ENCODE measurements at regions not wholly inside any gene's neighbourhood (a gene's known extent, or its start where the extent isn't known, plus 50 kb on each side); places are given as distances from the start of the nearest gene placed in this dataset.

DNA sequence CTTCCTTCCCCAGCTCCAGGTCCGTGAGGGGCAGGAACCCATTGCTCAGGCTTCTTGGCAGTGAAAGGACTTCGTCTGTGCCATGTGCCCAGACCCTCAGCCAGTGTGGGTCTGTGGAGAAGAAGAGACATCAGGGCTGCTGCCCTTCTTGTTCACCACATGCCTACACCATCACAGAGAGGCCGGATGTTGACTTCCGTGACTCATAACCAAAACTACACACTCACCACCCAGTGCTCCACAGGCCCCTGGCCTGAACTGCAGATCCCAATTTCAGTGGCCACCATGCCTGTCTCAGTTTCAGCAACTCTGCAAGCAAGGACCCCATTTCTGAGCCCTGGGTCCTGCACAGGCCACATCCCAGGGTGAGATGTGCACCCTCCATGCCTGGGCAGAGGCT is 332.6 kb upstream of the SALL3 start:
- Histone ChIP-seq H3K79me1 (replicated peaks; ENCODE audit: low read length, poor library complexity, severe bottlenecking) (no peaks in the 10 kb centered on the region), H3K18ac (ENCODE audit: low read depth in 1 of 2, low read length in 2 of 2) (no peak overlapping the region), H3K4me3 (ENCODE audit: insufficient read depth in 1 of 2, low read depth in 1 of 2, low read length in 2 of 2) (no peak overlapping the region), H4K91ac (ENCODE audit: low read length) (no peak overlapping the region), H3K23ac (ENCODE audit: low read length in 2 of 2) (no peak overlapping the region), H3K27ac (ENCODE audit: low read length, poor library complexity, severe bottlenecking) (no peak overlapping the region), H2BK12ac (ENCODE audit: low read length in 2 of 2) (no peak overlapping the region), H2AFZ (ENCODE audit: low read depth, low read length) (no peak overlapping the region), H3K9me3 (ENCODE audit: control insufficient read depth, low read length) (peaks cover 7% of the 10 kb centered on the region), H3K4ac (ENCODE audit: low read depth in 1 of 2, low read length in 2 of 2) (no peak overlapping the region), H3K9ac (ENCODE audit: low read length) (no peak overlapping the region), H2BK5ac (ENCODE audit: low read depth, low read length, poor library complexity, severe bottlenecking) (no peak overlapping the region), H3K4me1 (ENCODE audit: control insufficient read depth, insufficient read depth, low read depth, low read length) (no peaks in the 10 kb centered on the region), H2AK5ac (ENCODE audit: low read length, severe bottlenecking) (no peak overlapping the region), H3K4me2 (ENCODE audit: low read length, poor library complexity, severe bottlenecking) (no peak overlapping the region), H3K27me3 (ENCODE audit: control insufficient read depth in 1 of 2, insufficient read depth in 1 of 2, low read length in 2 of 2) (no peaks in the 10 kb centered on the region), H3K14ac (ENCODE audit: low read length in 2 of 2) (no peak overlapping the region), H4K8ac (ENCODE audit: low read length) (no peak overlapping the region), H2BK15ac (ENCODE audit: low read depth, poor library complexity, severe bottlenecking) (no peak overlapping the region), H3K36me3 (ENCODE audit: control insufficient read depth in 1 of 2, insufficient read depth in 2 of 2, low read depth in 1 of 2, low read length in 2 of 2) (no peaks in the 10 kb centered on the region), H2BK120ac (ENCODE audit: low read depth, low read length) (no peak overlapping the region)
- 64% methylated on average over 3 of the region's 4 CpGs for WGBS
- no peak for DNase-seq

DNA sequence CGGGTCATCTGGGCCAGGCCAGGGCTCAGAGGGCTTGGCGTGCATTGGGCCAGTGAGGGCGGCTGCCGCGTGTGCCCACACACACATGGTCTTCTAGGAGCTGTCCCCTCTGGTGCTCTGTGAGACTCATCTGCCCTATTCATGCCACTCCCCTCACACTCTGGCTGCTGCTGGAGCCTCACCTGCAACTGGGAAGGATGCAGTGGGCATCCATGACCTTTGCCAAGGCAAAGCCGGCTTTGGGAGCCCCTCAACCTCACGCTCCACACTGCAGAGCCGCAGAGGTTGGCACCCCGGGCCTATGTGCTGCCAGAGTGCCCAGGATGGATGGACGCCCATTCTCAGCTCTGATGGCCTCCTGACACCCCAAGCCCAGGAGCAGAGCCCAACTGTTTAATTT is 330.2 kb upstream of the SALL3 start:
- Histone ChIP-seq H3K9me3 (ENCODE audit: control insufficient read depth, low read length) (peaks cover 7% of the 10 kb centered on the region), H3K79me1 (replicated peaks; ENCODE audit: low read length, poor library complexity, severe bottlenecking) (no peaks in the 10 kb centered on the region), H2BK120ac (ENCODE audit: low read depth, low read length) (no peak overlapping the region), H4K91ac (ENCODE audit: low read length) (no peak overlapping the region), H4K8ac (ENCODE audit: low read length) (no peak overlapping the region), H3K9ac (ENCODE audit: low read length) (no peak overlapping the region), H2AFZ (ENCODE audit: low read depth, low read length) (no peak overlapping the region), H3K4me1 (ENCODE audit: control insufficient read depth, insufficient read depth, low read depth, low read length) (no peaks in the 10 kb centered on the region), H3K4me3 (ENCODE audit: insufficient read depth in 1 of 2, low read depth in 1 of 2, low read length in 2 of 2) (no peak overlapping the region), H3K18ac (ENCODE audit: low read depth in 1 of 2, low read length in 2 of 2) (no peak overlapping the region), H2AK5ac (ENCODE audit: low read length, severe bottlenecking) (no peak overlapping the region), H3K36me3 (ENCODE audit: control insufficient read depth in 1 of 2, insufficient read depth in 2 of 2, low read depth in 1 of 2, low read length in 2 of 2) (no peaks in the 10 kb centered on the region), H3K4me2 (ENCODE audit: low read length, poor library complexity, severe bottlenecking) (no peak overlapping the region), H3K27me3 (ENCODE audit: control insufficient read depth in 1 of 2, insufficient read depth in 1 of 2, low read length in 2 of 2) (no peaks in the 10 kb centered on the region), H2BK12ac (ENCODE audit: low read length in 2 of 2) (no peak overlapping the region), H2BK5ac (ENCODE audit: low read depth, low read length, poor library complexity, severe bottlenecking) (no peak overlapping the region), H2BK15ac (ENCODE audit: low read depth, poor library complexity, severe bottlenecking) (no peak overlapping the region), H3K27ac (ENCODE audit: low read length, poor library complexity, severe bottlenecking) (no peak overlapping the region), H3K23ac (ENCODE audit: low read length in 2 of 2) (no peak overlapping the region), H3K14ac (ENCODE audit: low read length in 2 of 2) (no peak overlapping the region), H3K4ac (ENCODE audit: low read depth in 1 of 2, low read length in 2 of 2) (no peak overlapping the region)
- no peak for DNase-seq
- WGBS: 72% methylated on average over 10 of the region's 10 CpGs

DNA sequence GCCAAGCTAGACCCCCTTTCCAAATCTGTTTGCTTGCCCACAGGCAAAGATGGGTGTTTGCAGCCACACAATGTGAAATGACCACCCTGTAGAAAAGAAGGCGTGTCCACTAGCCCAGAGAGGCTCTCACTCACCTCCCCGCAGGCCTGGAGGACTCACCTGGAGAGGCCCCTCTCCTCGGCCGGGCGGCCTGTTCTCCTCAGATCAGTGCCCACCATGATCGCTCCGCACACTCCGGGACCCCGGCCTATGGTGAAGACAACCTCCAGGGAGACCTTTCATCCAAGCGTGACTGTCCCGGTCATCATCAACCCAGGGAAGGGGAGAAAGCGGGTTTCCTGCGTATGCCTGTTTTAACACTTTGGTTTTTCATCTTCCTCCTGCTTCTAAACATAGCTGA is 328.7 kb upstream of the SALL3 start:
- Histone ChIP-seq H4K8ac (ENCODE audit: low read length) (no peak overlapping the region), H3K36me3 (ENCODE audit: control insufficient read depth in 1 of 2, insufficient read depth in 2 of 2, low read depth in 1 of 2, low read length in 2 of 2) (no peaks in the 10 kb centered on the region), H3K79me1 (replicated peaks; ENCODE audit: low read length, poor library complexity, severe bottlenecking) (no peaks in the 10 kb centered on the region), H3K4me1 (ENCODE audit: control insufficient read depth, insufficient read depth, low read depth, low read length) (no peaks in the 10 kb centered on the region), H2BK120ac (ENCODE audit: low read depth, low read length) (no peak overlapping the region), H2BK5ac (ENCODE audit: low read depth, low read length, poor library complexity, severe bottlenecking) (no peak overlapping the region), H4K91ac (ENCODE audit: low read length) (no peak overlapping the region), H3K23ac (ENCODE audit: low read length in 2 of 2) (no peak overlapping the region), H3K14ac (ENCODE audit: low read length in 2 of 2) (no peak overlapping the region), H2BK12ac (ENCODE audit: low read length in 2 of 2) (no peak overlapping the region), H3K18ac (ENCODE audit: low read depth in 1 of 2, low read length in 2 of 2) (no peak overlapping the region), H3K4me2 (ENCODE audit: low read length, poor library complexity, severe bottlenecking) (no peak overlapping the region), H3K27ac (ENCODE audit: low read length, poor library complexity, severe bottlenecking) (no peak overlapping the region), H3K4me3 (ENCODE audit: insufficient read depth in 1 of 2, low read depth in 1 of 2, low read length in 2 of 2) (no peak overlapping the region), H3K9ac (ENCODE audit: low read length) (no peak overlapping the region), H3K27me3 (ENCODE audit: control insufficient read depth in 1 of 2, insufficient read depth in 1 of 2, low read length in 2 of 2) (no peaks in the 10 kb centered on the region), H2AK5ac (ENCODE audit: low read length, severe bottlenecking) (no peak overlapping the region), H2AFZ (ENCODE audit: low read depth, low read length) (no peak overlapping the region), H2BK15ac (ENCODE audit: low read depth, poor library complexity, severe bottlenecking) (no peak overlapping the region), H3K4ac (ENCODE audit: low read depth in 1 of 2, low read length in 2 of 2) (no peak overlapping the region), H3K9me3 (ENCODE audit: control insufficient read depth, low read length) (peaks cover 6% of the 10 kb centered on the region)
- whole genome bisulfite sequencing: 90% methylated on average over 13 of the region's 13 CpGs
- no peak for DNase-seq

DNA sequence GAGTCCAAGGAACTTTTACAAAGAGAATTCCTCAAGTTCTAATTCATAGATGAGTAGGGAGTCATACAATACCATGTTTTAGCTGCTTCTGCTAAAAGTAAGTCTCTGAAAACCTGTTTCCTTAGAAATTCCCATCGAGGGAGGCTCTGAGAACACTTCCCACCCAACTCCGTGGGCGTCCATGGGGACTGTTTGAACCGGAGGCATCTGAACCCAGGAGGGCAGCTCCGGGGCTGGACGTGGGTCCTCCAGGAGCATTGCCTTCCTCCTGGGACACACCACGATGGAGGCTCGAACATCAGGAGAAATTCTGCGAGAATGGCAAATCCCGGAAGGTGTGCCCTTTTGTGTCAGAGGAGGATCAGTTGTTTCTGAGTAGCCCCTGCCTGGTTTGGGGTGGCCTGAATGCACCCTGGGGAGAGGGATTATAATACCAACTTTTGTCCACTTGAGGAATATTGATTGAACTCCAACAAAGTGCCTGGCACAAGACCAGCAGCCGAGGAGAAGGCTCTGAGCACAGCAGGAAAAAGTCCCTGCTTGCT is 327.5 kb upstream of the SALL3 start:
- Histone ChIP-seq H2BK15ac (ENCODE audit: low read depth, poor library complexity, severe bottlenecking) (no peak overlapping the region), H3K4me3 (ENCODE audit: insufficient read depth in 1 of 2, low read depth in 1 of 2, low read length in 2 of 2) (no peak overlapping the region)

More for the DNA sequence above, 327.5 kb upstream of the SALL3 start:
- Histone ChIP-seq H2BK12ac (ENCODE audit: low read length in 2 of 2) (no peak overlapping the region), H3K79me1 (replicated peaks; ENCODE audit: low read length, poor library complexity, severe bottlenecking) (no peaks in the 10 kb centered on the region), H2AFZ (ENCODE audit: low read depth, low read length) (no peak overlapping the region), H3K18ac (ENCODE audit: low read depth in 1 of 2, low read length in 2 of 2) (no peak overlapping the region), H3K14ac (ENCODE audit: low read length in 2 of 2) (no peak overlapping the region), H3K36me3 (ENCODE audit: control insufficient read depth in 1 of 2, insufficient read depth in 2 of 2, low read depth in 1 of 2, low read length in 2 of 2) (no peaks in the 10 kb centered on the region), H2AK5ac (ENCODE audit: low read length, severe bottlenecking) (no peak overlapping the region), H4K91ac (ENCODE audit: low read length) (no peak overlapping the region), H2BK120ac (ENCODE audit: low read depth, low read length) (no peak overlapping the region), H3K9ac (ENCODE audit: low read length) (no peak overlapping the region), H3K4me1 (ENCODE audit: control insufficient read depth, insufficient read depth, low read depth, low read length) (no peaks in the 10 kb centered on the region), H3K4ac (ENCODE audit: low read depth in 1 of 2, low read length in 2 of 2) (no peak overlapping the region), H3K9me3 (ENCODE audit: control insufficient read depth, low read length) (no peaks in the 10 kb centered on the region), H3K23ac (ENCODE audit: low read length in 2 of 2) (no peak overlapping the region), H3K27ac (ENCODE audit: low read length, poor library complexity, severe bottlenecking) (no peak overlapping the region), H4K8ac (ENCODE audit: low read length) (no peak overlapping the region), H2BK5ac (ENCODE audit: low read depth, low read length, poor library complexity, severe bottlenecking) (no peak overlapping the region), H3K27me3 (ENCODE audit: control insufficient read depth in 1 of 2, insufficient read depth in 1 of 2, low read length in 2 of 2) (no peaks in the 10 kb centered on the region), H3K4me2 (ENCODE audit: low read length, poor library complexity, severe bottlenecking) (no peak overlapping the region)
- 81% methylated on average over 11 of the region's 11 CpGs for WGBS
- DNase-seq: no peak

All from mesenchymal stem cell (in vitro differentiated cells and primary cell).